H1 (cell line): ENCODE measurements at regions not wholly inside any gene's neighbourhood (a gene's known extent, or its start where the extent isn't known, plus 50 kb on each side); places are given as distances from the start of the nearest gene placed in this dataset.

ENCODE experiments used
- CBX8 ChIP-seq: fragments of 300-800, 300-1000 bp; sonication (generic); IDR thresholded peaks from 2 replicates; pipeline ENCODE4 v1.7.1; 2016; ENCODE audit warnings: low read depth, low read length, borderline replicate concordance
- CTCF ChIP-seq, 3 experiments: IDR thresholded peaks; 1 replicate in 2 of 3; 2 replicates in 1 of 3; pipeline versions ENCODE4 v1.5.1 to v1.6.1; 2011; ENCODE audit warnings: low read length in 3 of 3, mild to moderate bottlenecking in 3 of 3, inconsistent platforms in 2 of 3, low read depth in 1 of 3, moderate library complexity in 1 of 3; ENCODE audit not compliant: insufficient read depth in 1 of 3; ENCODE audit errors: control extremely low read depth in 1 of 3
- EZH2 ChIP-seq: fragments of 200-600 bp; sonication (generic); IDR thresholded peaks from 2 replicates; pipeline ENCODE4 v1.7.1; 2012; ENCODE audit warnings: low read depth, mild to moderate bottlenecking, moderate library complexity, low read length, inconsistent platforms; ENCODE audit not compliant: severe bottlenecking
- GTF2F1 ChIP-seq: IDR thresholded peaks from 2 replicates; pipeline ENCODE4 v1.6.1; 2012; ENCODE audit warnings: low read depth, low read length, improper control_type of control experiment, borderline replicate concordance
- KDM1A ChIP-seq: fragments of 200-600, 300-600 bp; sonication (generic); IDR thresholded peaks from 2 replicates; pipeline ENCODE4 v1.7.1; 2016; ENCODE audit warnings: mild to moderate bottlenecking, low read length, borderline replicate concordance
- RXRA ChIP-seq: IDR thresholded peaks from 2 replicates; pipeline ENCODE4 v1.6.1; 2011; ENCODE audit warnings: low read depth, mild to moderate bottlenecking, low read length, moderate library complexity; ENCODE audit not compliant: insufficient read depth
- SIN3A ChIP-seq, 2 experiments: IDR thresholded peaks in 1 of 2; conservative IDR thresholded peaks in 1 of 2; 2 replicates each; pipeline ENCODE4 v1.6.1; 2011 to 2012; ENCODE audit warnings: low read length in 2 of 2, improper control_type of control experiment in 1 of 2, low read depth in 1 of 2, mild to moderate bottlenecking in 1 of 2
- SIX5 ChIP-seq: IDR thresholded peaks from 2 replicates; pipeline ENCODE4 v1.6.1; 2011; ENCODE audit warnings: mild to moderate bottlenecking, low read depth, low read length
- TF ChIP-seq, protein P1 (sequence below): IDR thresholded peaks from 2 replicates; pipeline ENCODE4 v1.6.1; 2011; ENCODE audit warnings: low read length, improper control_type of control experiment

GRCh38 chr6:9492790-9493189 lies 922.1 kb downstream of the TFAP2A start:
- TF ChIP-seq CTCF (IDR thresholded peaks at IDR 0.05; ENCODE audit: control extremely low read depth in 1 of 3, insufficient read depth in 1 of 3, low read depth in 1 of 3, low read length in 3 of 3) (no peak), SIX5 (no peak), KDM1A (no peak), EZH2 (no peak), CBX8 (no peak), SIN3A (conservative IDR thresholded peaks at IDR 0.05 in 1 of 2, IDR thresholded peaks at IDR 0.05 in 1 of 2; ENCODE audit: low read depth in 1 of 2, low read length in 2 of 2) (no peak), RXRA (no peak), GTF2F1 (no peak)
- TF ChIP-seq, protein P1, sequence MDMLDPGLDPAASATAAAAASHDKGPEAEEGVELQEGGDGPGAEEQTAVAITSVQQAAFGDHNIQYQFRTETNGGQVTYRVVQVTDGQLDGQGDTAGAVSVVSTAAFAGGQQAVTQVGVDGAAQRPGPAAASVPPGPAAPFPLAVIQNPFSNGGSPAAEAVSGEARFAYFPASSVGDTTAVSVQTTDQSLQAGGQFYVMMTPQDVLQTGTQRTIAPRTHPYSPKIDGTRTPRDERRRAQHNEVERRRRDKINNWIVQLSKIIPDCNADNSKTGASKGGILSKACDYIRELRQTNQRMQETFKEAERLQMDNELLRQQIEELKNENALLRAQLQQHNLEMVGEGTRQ = no peak
